LNCaP clone FGC (cell line): ENCODE measurements at regions not wholly inside any gene's neighbourhood (a gene's known extent, or its start where the extent isn't known, plus 50 kb on each side); places are given as distances from the start of the nearest gene placed in this dataset.
A peak's percentile ranks its signal among the peaks of the same experiment; 100 is the strongest.
"Not testable (repeated sequence)": the region's sequence is repeated elsewhere in the genome, so short reads cannot be mapped to it uniquely, and the experiment has no call there.

Experiments used
- DNase-seq: peaks from one replicate; pipeline ENCODE4 v3.0.0-alpha.2; 2011; ENCODE audit warnings: low read depth
- H3K4me3 ChIP-seq: 2 replicates; pipeline ENCODE4 v1.5.1; 2011; ENCODE audit warnings: mild to moderate bottlenecking, low read depth, low read length, control low read depth
- CTCF ChIP-seq: IDR thresholded peaks from 2 replicates; pipeline ENCODE4 v1.5.1; 2012; ENCODE audit warnings: mild to moderate bottlenecking; ENCODE audit not compliant: control insufficient read depth, insufficient read depth; ENCODE audit errors: extremely low read depth

- not testable (repeated sequence) for DNase-seq, H3K4me3 ChIP-seq
Measured at GRCh38 chr1:145553795-145554194, 54.0 kb upstream of the GPR89A start.

GRCh38 chr1:145545055-145545454, 62.7 kb upstream of the GPR89A start:
- no peak for TF ChIP-seq CTCF

GRCh38 chr1:145541685-145542084, 66.1 kb upstream of the GPR89A start:
- not testable (repeated sequence) for DNase-seq, H3K4me3 ChIP-seq

More at GRCh38 chr1:145545055-145545454, 62.7 kb upstream of the GPR89A start:
- DNase-seq = no peak
- no peak overlapping the region for H3K4me3 ChIP-seq

- not testable (repeated sequence) for H3K4me3 ChIP-seq, DNase-seq
Measured at GRCh38 chr1:145541246-145541645, 66.5 kb upstream of the GPR89A start.

GRCh38 chr1:145538118-145538882, 69.5 kb upstream of the GPR89A start:
- not testable (repeated sequence) for DNase-seq, H3K4me3 ChIP-seq

- not testable (repeated sequence) for H3K4me3 ChIP-seq, DNase-seq
Measured at GRCh38 chr1:145537003-145537402, 70.8 kb upstream of the GPR89A start.

- not testable (repeated sequence) for DNase-seq, H3K4me3 ChIP-seq
Measured at GRCh38 chr1:145535461-145535860, 72.3 kb upstream of the GPR89A start.

- DNase-seq = peak; percentile 63
- H3K4me3 ChIP-seq = not testable (repeated sequence)
Measured at GRCh38 chr1:145528068-145528564, 79.7 kb upstream of the GPR89A start.

GRCh38 chr1:145520159-145520558, 87.6 kb upstream of the GPR89A start:
- not testable (repeated sequence) for DNase-seq

GRCh38 chr1:145519302-145519701, 88.5 kb upstream of the GPR89A start:
- not testable (repeated sequence) for H3K4me3 ChIP-seq, DNase-seq

More at GRCh38 chr1:145520159-145520558, 87.6 kb upstream of the GPR89A start:
- not testable (repeated sequence) for H3K4me3 ChIP-seq

- not testable (repeated sequence) for DNase-seq, H3K4me3 ChIP-seq
- peak; percentile 45 for TF ChIP-seq CTCF
Measured at GRCh38 chr1:145513017-145513416, 87.6 kb upstream of the NBPF20 start.

- DNase-seq, H3K4me3 ChIP-seq: not testable (repeated sequence)
Measured at GRCh38 chr1:145508053-145508452, 82.7 kb upstream of the NBPF20 start.

- not testable (repeated sequence) for DNase-seq, H3K4me3 ChIP-seq
Measured at GRCh38 chr1:145505663-145506647, 80.6 kb upstream of the NBPF20 start.

GRCh38 chr1:145504834-145505413, 79.5 kb upstream of the NBPF20 start:
- not testable (repeated sequence) for DNase-seq, H3K4me3 ChIP-seq

- not testable (repeated sequence) for H3K4me3 ChIP-seq, DNase-seq
Measured at GRCh38 chr1:145504310-145504709, 78.9 kb upstream of the NBPF20 start.

- not testable (repeated sequence) for DNase-seq, H3K4me3 ChIP-seq
Measured at GRCh38 chr1:145500251-145500650, 74.8 kb upstream of the NBPF20 start.
